Activated CD4-positive, alpha-beta T cell treated with anti-CD3 and anti-CD28 coated beads, Interleukin-10, Interleukin-2, amounts not matched to agents 100 ng/mL and 50 ng/mL, durations not matched to agents 16 hours and 8 hours (primary cell): ENCODE measurements at regions not wholly inside any gene's neighbourhood (a gene's known extent, or its start where the extent isn't known, plus 50 kb on each side); places are given as distances from the start of the nearest gene placed in this dataset.

Source experiments
- DNase-seq: peaks from one replicate; pipeline ENCODE4 v3.0.0-alpha.2; 2020

GRCh38 chr12:100743060-100743459 lies 51.5 kb upstream of the ANO4 start:
- DNase-seq, result no peak
